ENCODE measurements at regions not wholly inside any gene's neighbourhood (a gene's known extent, or its start where the extent isn't known, plus 50 kb on each side); places are given as distances from the start of the nearest gene placed in this dataset.

- H3K4me3 ChIP-seq (ENCODE audit: low read depth, low read length): no peak overlapping the region
- no peaks in the 10 kb centered on the region for H3K27me3 ChIP-seq (ENCODE audit: control insufficient read depth, insufficient read depth, low read length)
- H3K4me2 ChIP-seq (ENCODE audit: low read length): no peak overlapping the region
- H2AFZ ChIP-seq: no peak overlapping the region
- no peak overlapping the region for H3K27ac ChIP-seq
- no peak overlapping the region for H3K9ac ChIP-seq
- no peaks in the 10 kb centered on the region for H3K4me1 ChIP-seq
- H3K36me3 ChIP-seq (ENCODE audit: control insufficient read depth, insufficient read depth, low read length): no peaks in the 10 kb centered on the region
- no peaks in the 10 kb centered on the region for H3K9me3 ChIP-seq (ENCODE audit: control insufficient read depth, low read length)
- H3K79me2 ChIP-seq: no peaks in the 10 kb centered on the region
- no peak for TF ChIP-seq CTCF (IDR thresholded peaks at IDR 0.05)
Observed at GRCh38 chr3:127106053-127106452, 86.9 kb upstream of the PRR23E start.

- Histone ChIP-seq H3K4me2 (ENCODE audit: low read length) (no peak overlapping the region), H3K36me3 (ENCODE audit: control insufficient read depth, insufficient read depth, low read length) (no peaks in the 10 kb centered on the region), H3K79me2 (no peaks in the 10 kb centered on the region), H3K9me3 (ENCODE audit: control insufficient read depth, low read length) (no peaks in the 10 kb centered on the region), H3K4me3 (ENCODE audit: low read depth, low read length) (no peak overlapping the region), H2AFZ (no peak overlapping the region), H3K27me3 (ENCODE audit: control insufficient read depth, insufficient read depth, low read length) (no peaks in the 10 kb centered on the region), H3K4me1 (no peaks in the 10 kb centered on the region), H3K27ac (no peak overlapping the region), H3K9ac (no peak overlapping the region)
- TF ChIP-seq CTCF (IDR thresholded peaks at IDR 0.05): no peak
Observed at GRCh38 chr3:127106456-127106855, 86.5 kb upstream of the PRR23E start.

- H3K4me3 ChIP-seq (ENCODE audit: low read depth, low read length): no peak overlapping the region
- TF ChIP-seq CTCF (IDR thresholded peaks at IDR 0.05): no peak
- H3K79me2 ChIP-seq: no peaks in the 10 kb centered on the region
- H2AFZ ChIP-seq: no peak overlapping the region
- no peaks in the 10 kb centered on the region for H3K4me1 ChIP-seq
- H3K4me2 ChIP-seq (ENCODE audit: low read length): no peak overlapping the region
- no peaks in the 10 kb centered on the region for H3K36me3 ChIP-seq (ENCODE audit: control insufficient read depth, insufficient read depth, low read length)
- H3K27me3 ChIP-seq (ENCODE audit: control insufficient read depth, insufficient read depth, low read length): no peaks in the 10 kb centered on the region
- no peaks in the 10 kb centered on the region for H3K9me3 ChIP-seq (ENCODE audit: control insufficient read depth, low read length)
- H3K9ac ChIP-seq: no peak overlapping the region
- H3K27ac ChIP-seq: no peak overlapping the region
Observed at GRCh38 chr3:127107002-127107401, 85.9 kb upstream of the PRR23E start.

GRCh38 chr3:127107491-127108375 is 85.2 kb upstream of the PRR23E start:
- H3K9me3 ChIP-seq (ENCODE audit: control insufficient read depth, low read length): no peaks in the 10 kb centered on the region
- H2AFZ ChIP-seq: no peak overlapping the region
- H3K36me3 ChIP-seq (ENCODE audit: control insufficient read depth, insufficient read depth, low read length): no peaks in the 10 kb centered on the region
- no peaks in the 10 kb centered on the region for H3K27me3 ChIP-seq (ENCODE audit: control insufficient read depth, insufficient read depth, low read length)
- H3K4me1 ChIP-seq: no peaks in the 10 kb centered on the region
- no peak overlapping the region for H3K9ac ChIP-seq
- no peak for TF ChIP-seq CTCF (IDR thresholded peaks at IDR 0.05)
- H3K79me2 ChIP-seq: no peaks in the 10 kb centered on the region
- H3K4me3 ChIP-seq (ENCODE audit: low read depth, low read length): no peak overlapping the region
- no peak overlapping the region for H3K4me2 ChIP-seq (ENCODE audit: low read length)
- no peak overlapping the region for H3K27ac ChIP-seq

GRCh38 chr3:127108796-127109195 is 84.1 kb upstream of the PRR23E start:
- TF ChIP-seq CTCF (IDR thresholded peaks at IDR 0.05): no peak
- no peaks in the 10 kb centered on the region for H3K79me2 ChIP-seq
- no peaks in the 10 kb centered on the region for H3K4me1 ChIP-seq
- H3K36me3 ChIP-seq (ENCODE audit: control insufficient read depth, insufficient read depth, low read length): no peaks in the 10 kb centered on the region
- no peak overlapping the region for H3K27ac ChIP-seq
- H2AFZ ChIP-seq: no peak overlapping the region
- H3K9me3 ChIP-seq (ENCODE audit: control insufficient read depth, low read length): no peaks in the 10 kb centered on the region
- no peak overlapping the region for H3K9ac ChIP-seq
- H3K4me3 ChIP-seq (ENCODE audit: low read depth, low read length): no peak overlapping the region
- H3K4me2 ChIP-seq (ENCODE audit: low read length): no peak overlapping the region
- H3K27me3 ChIP-seq (ENCODE audit: control insufficient read depth, insufficient read depth, low read length): no peaks in the 10 kb centered on the region
